Spleen (tissue), 7 donors: ENCODE measurements at regions not wholly inside any gene's neighbourhood (a gene's known extent, or its start where the extent isn't known, plus 50 kb on each side); places are given as distances from the start of the nearest gene placed in this dataset.

Experiments
- POLR2A ChIP-seq, 3 donors: fragments of 450-650 bp; IDR thresholded peaks; one replicate each; pipeline ENCODE4 v1.5.1; 2017; ENCODE audit warnings: antibody characterized with exemption in 3 of 3, mild to moderate bottlenecking in 1 of 3
- POLR2AphosphoS5 ChIP-seq, 3 donors: sonication (generic); formaldehyde crosslinking; IDR thresholded peaks; one replicate each; pipeline ENCODE4 v1.5.1; 2017; ENCODE audit warnings: antibody characterized with exemption in 3 of 3
- TF ChIP-seq, protein P1 (sequence below), 11 experiments: fragments of 200-600 bp in 7 of 11; fragments of 450-650 bp in 4 of 11; sonication (generic) in 4 of 11; IDR thresholded peaks in 8 of 11; conservative IDR thresholded peaks in 3 of 11; 1 replicate in 7 of 11; 2 replicates in 4 of 11; pipeline versions ENCODE4 v1.4.0 to v1.8.0; 2016 to 2021; ENCODE audit warnings: antibody characterized with exemption in 11 of 11, inconsistent platforms in 4 of 11, mild to moderate bottlenecking in 1 of 11
- donor health status: DM: no; HTN: no; CAD: no; lungs with moderate emphysema.
- donor health status: DM: no; HTN: no; CAD: no.
- donor health status: DM: no; HTN: no; CAD: no.

DNA sequence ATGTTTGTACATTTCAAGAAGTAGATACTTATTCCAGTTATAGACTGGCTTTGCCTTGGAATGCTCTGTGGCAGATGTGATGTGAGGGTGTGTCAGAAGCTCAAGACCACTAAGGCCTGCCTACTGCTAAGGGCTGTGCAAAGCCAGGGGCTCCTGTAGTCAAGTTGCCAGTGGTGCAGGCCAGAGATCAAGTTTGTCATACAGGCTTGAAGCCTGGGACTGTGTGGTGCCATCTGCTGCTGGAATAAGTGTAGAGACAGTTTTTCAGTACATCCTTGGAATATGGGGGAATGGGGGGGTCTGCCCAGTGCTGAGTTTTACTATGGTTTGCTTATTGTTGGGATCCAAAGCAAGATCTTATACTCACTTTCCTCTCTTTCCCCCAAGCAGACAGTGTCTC lies 649.9 kb upstream of the FOXG1 start:
- TF ChIP-seq, protein P1, sequence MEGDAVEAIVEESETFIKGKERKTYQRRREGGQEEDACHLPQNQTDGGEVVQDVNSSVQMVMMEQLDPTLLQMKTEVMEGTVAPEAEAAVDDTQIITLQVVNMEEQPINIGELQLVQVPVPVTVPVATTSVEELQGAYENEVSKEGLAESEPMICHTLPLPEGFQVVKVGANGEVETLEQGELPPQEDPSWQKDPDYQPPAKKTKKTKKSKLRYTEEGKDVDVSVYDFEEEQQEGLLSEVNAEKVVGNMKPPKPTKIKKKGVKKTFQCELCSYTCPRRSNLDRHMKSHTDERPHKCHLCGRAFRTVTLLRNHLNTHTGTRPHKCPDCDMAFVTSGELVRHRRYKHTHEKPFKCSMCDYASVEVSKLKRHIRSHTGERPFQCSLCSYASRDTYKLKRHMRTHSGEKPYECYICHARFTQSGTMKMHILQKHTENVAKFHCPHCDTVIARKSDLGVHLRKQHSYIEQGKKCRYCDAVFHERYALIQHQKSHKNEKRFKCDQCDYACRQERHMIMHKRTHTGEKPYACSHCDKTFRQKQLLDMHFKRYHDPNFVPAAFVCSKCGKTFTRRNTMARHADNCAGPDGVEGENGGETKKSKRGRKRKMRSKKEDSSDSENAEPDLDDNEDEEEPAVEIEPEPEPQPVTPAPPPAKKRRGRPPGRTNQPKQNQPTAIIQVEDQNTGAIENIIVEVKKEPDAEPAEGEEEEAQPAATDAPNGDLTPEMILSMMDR (IDR thresholded peaks at IDR 0.05 in 8 of 11, conservative IDR thresholded peaks at IDR 0.05 in 3 of 11) = no peak
- no peak for TF ChIP-seq POLR2A (IDR thresholded peaks at IDR 0.05)
- TF ChIP-seq POLR2AphosphoS5 (IDR thresholded peaks at IDR 0.05) = no peak
